K562 (cell line): ENCODE measurements at regions not wholly inside any gene's neighbourhood (a gene's known extent, or its start where the extent isn't known, plus 50 kb on each side); places are given as distances from the start of the nearest gene placed in this dataset.

Experiments
- ATAC-seq: fragments of 200-7000 bp; cut with Tn5 transposase; 3 replicates; pipeline ENCODE4 v1.9.1; 2020; ENCODE audit warnings: moderate library complexity
- BruUV-seq: library from RNA; stranded (reverse); fragments of 400-500 nt; replicated peaks from 2 replicates; lab custom pipeline; 2021; lab: Mats Ljungman, UMichigan
- CTCF ChIA-PET: fragments of 300-600 bp; formaldehyde crosslinking; extraction: SDS; loops from one replicate; lab custom pipeline; 2021; ENCODE audit warnings: low intra/inter-chr PET ratio; lab: Yijun Ruan, JAX
- POLR2A ChIA-PET: fragments of 300-600, 350-650 bp; sonication (Branson Sonifier 250); formaldehyde crosslinking; extraction: SDS; loops from one replicate; lab custom pipeline; 2021; ENCODE audit warnings: antibody characterized with exemption, inconsistent platforms; lab: Yijun Ruan, JAX
- DNase-seq, 4 experiments: peaks; one replicate each; pipeline versions ENCODE4 v3.0.0 to v3.0.0-alpha.2; 2011 to 2018; ENCODE audit warnings: low spot score in 3 of 4, mixed read lengths in 3 of 4; ENCODE audit errors: extremely low read depth in 1 of 4
- FAIRE-seq: peaks from 2 replicates; lab custom pipeline; 2011; peaks lifted over from hg19 to GRCh38; lab: Jason Lieb, UNC
- H2AFZ ChIP-seq: 2 replicates; pipeline ENCODE4 v1.6.0; 2011; ENCODE audit warnings: low read depth, low read length, control low read depth, inconsistent platforms
- H3K27ac ChIP-seq: fragments of 200-600 bp; 3 replicates; pipeline ENCODE4 v1.8.0; 2011; ENCODE audit warnings: low read depth, mild to moderate bottlenecking, control low read depth, inconsistent platforms, low read length, moderate library complexity, mixed read lengths; ENCODE audit errors: extremely low read depth
- H3K27me3 ChIP-seq, 2 experiments: fragments of 300-600 bp in 1 of 2; 2 replicates in 1 of 2; 3 replicates in 1 of 2; pipeline versions ENCODE4 v1.6.0 to v1.8.0; 2011; ENCODE audit warnings: inconsistent platforms in 2 of 2, low read length in 2 of 2, mild to moderate bottlenecking in 1 of 2, mixed read lengths in 1 of 2, moderate library complexity in 1 of 2; ENCODE audit not compliant: control insufficient read depth in 2 of 2, insufficient read depth in 2 of 2
- H3K36me3 ChIP-seq: fragments of 300-600 bp; 3 replicates; pipeline ENCODE4 v1.8.0; 2011; ENCODE audit warnings: mild to moderate bottlenecking, low read length, inconsistent platforms; ENCODE audit not compliant: control insufficient read depth, insufficient read depth
- H3K4me1 ChIP-seq, 2 experiments: fragments of 200-600 bp in 1 of 2; replicated peaks in 1 of 2; 2 replicates in 1 of 2; 3 replicates in 1 of 2; pipeline versions ENCODE4 v1.5.1 to v1.8.0; 2011; ENCODE audit warnings: inconsistent platforms in 2 of 2, low read length in 2 of 2, mild to moderate bottlenecking in 1 of 2, mixed read lengths in 1 of 2, moderate library complexity in 1 of 2; ENCODE audit not compliant: control insufficient read depth in 2 of 2, insufficient read depth in 2 of 2
- H3K4me2 ChIP-seq: 2 replicates; pipeline ENCODE4 v1.6.1; 2011; ENCODE audit warnings: low read length, control low read depth, inconsistent platforms, mixed read lengths; ENCODE audit not compliant: insufficient read depth
- H3K4me3 ChIP-seq: fragments of 200-600 bp; sonication (generic), shearing (Covaris generic); 2 replicates; pipeline ENCODE4 v1.5.1; 2016; ENCODE audit warnings: control low read depth, inconsistent platforms
- H3K79me2 ChIP-seq: fragments of 200-600 bp; 3 replicates; pipeline ENCODE4 v1.8.0; 2011; ENCODE audit warnings: low read length, inconsistent platforms; ENCODE audit not compliant: control insufficient read depth, insufficient read depth
- H3K9ac ChIP-seq, 2 experiments: 2 replicates each; pipeline versions ENCODE4 v1.6.0 to v1.6.1; 2011; ENCODE audit warnings: low read depth in 2 of 2, low read length in 2 of 2, control low read depth in 1 of 2, inconsistent platforms in 1 of 2, mild to moderate bottlenecking in 1 of 2, mixed read lengths in 1 of 2; ENCODE audit not compliant: insufficient read depth in 1 of 2
- H3K9me1 ChIP-seq: one replicate; pipeline ENCODE4 v1.6.0; 2011; ENCODE audit warnings: inconsistent platforms, mild to moderate bottlenecking, low read length, moderate library complexity; ENCODE audit not compliant: control insufficient read depth, insufficient read depth
- H3K9me3 ChIP-seq: replicated peaks from 2 replicates; pipeline ENCODE4 v1.5.1; 2011; ENCODE audit warnings: low read depth, low read length, inconsistent platforms; ENCODE audit not compliant: control insufficient read depth, insufficient read depth
- H4K20me1 ChIP-seq: replicated peaks from 2 replicates; pipeline ENCODE4 v1.6.1; 2011; ENCODE audit warnings: low read length, inconsistent platforms, mixed read lengths; ENCODE audit not compliant: control insufficient read depth, insufficient read depth
- FOXA3 ChIP-seq, 2 experiments: fragments of 450-650 bp in 1 of 2; sonication (generic) in 1 of 2; formaldehyde crosslinking; IDR thresholded peaks in 1 of 2; conservative IDR thresholded peaks in 1 of 2; 2 replicates each; pipeline versions ENCODE4 v1.4.0 to v1.8.0; 2020 to 2022; ENCODE audit warnings: mild to moderate bottlenecking in 2 of 2, missing genetic modification reagents in 1 of 2
- HSF4 ChIP-seq: fragments of 250-450 bp; sonication (Bioruptor Pico); IDR thresholded peaks from 2 replicates; pipeline ENCODE4 v2.1.2; 2022; ENCODE audit warnings: mild to moderate bottlenecking, moderate library complexity, borderline replicate concordance
- MTA1 ChIP-seq: fragments of 450-650 bp; IDR thresholded peaks from 2 replicates; pipeline ENCODE4 v1.6.1; 2017; ENCODE audit warnings: borderline replicate concordance
- NEUROD1 ChIP-seq: fragments of 150-350 bp; IDR thresholded peaks from 2 replicates; pipeline ENCODE4 v1.6.1; 2014; ENCODE audit warnings: borderline replicate concordance, low read length, low read depth; ENCODE audit not compliant: partially characterized antibody
- PTBP1 ChIP-seq: fragments of 200-400 bp; formaldehyde crosslinking; IDR thresholded peaks from 2 replicates; pipeline ENCODE4 v1.6.1; 2017; ENCODE audit warnings: low read depth, low read length
- SMAD4 ChIP-seq: fragments of 250-450 bp; sonication (Bioruptor Pico); conservative IDR thresholded peaks from 2 replicates; pipeline ENCODE4 v1.8.0; 2021; ENCODE audit warnings: inconsistent platforms, mild to moderate bottlenecking, moderate library complexity
- YBX1 ChIP-seq: fragments of 450-650 bp; IDR thresholded peaks from 2 replicates; pipeline ENCODE4 v1.7.1; 2016; ENCODE audit warnings: mild to moderate bottlenecking
- ZBTB43 ChIP-seq: sonication (generic); formaldehyde crosslinking; IDR thresholded peaks from 2 replicates; pipeline ENCODE4 v1.8.0; 2023; ENCODE audit warnings: mild to moderate bottlenecking, missing genetic modification reagents
- ZNF512 ChIP-seq: IDR thresholded peaks from 2 replicates; pipeline ENCODE4 v1.6.1; 2016; ENCODE audit warnings: missing genetic modification characterization, missing compliant biosample characterization
- ZNF740 ChIP-seq, 3 experiments: fragments of 200-800 bp in 1 of 3; sonication (Bioruptor generic) in 1 of 3; sonication (generic) in 1 of 3; formaldehyde crosslinking in 1 of 3; IDR thresholded peaks; 2 replicates each; pipeline versions ENCODE4 v1.6.1 to v1.8.0; 2016 to 2022; ENCODE audit warnings: mild to moderate bottlenecking in 2 of 3, missing compliant biosample characterization in 2 of 3, missing genetic modification characterization in 2 of 3, missing genetic modification reagents in 1 of 3
- WGBS: fragments of 100-300 bp; shearing (Covaris generic); methylation state at CpG from one replicate; pipeline ENCODE4 v1.1.6; 2016; ENCODE audit warnings: low coverage, mixed read lengths; ENCODE audit not compliant: insufficient coverage; ENCODE audit errors: missing lambda C conversion rate; 5-methylcytosine and 5-hydroxymethylcytosine counted together
- in situ Hi-C: fragments of 300-500 bp; cut with MboI; formaldehyde crosslinking; loops from 4 replicates; pipeline ENCODE4 v1.15.0; 2018; ENCODE audit warnings: inconsistent platforms, mixed read lengths
- intact Hi-C: fragments of 100-400 bp; cut with micrococcal nuclease; formaldehyde crosslinking; loops from 2 replicates; pipeline ENCODE4 v1.14.2; 2022

GRCh38 chrX:11053351-11053750 is 57.8 kb upstream of the HCCS start:
- ChIA-PET CTCF (no interaction called here), POLR2A (no interaction called here)
- DNase-seq: no peak

GRCh38 chrX:11056322-11057176 is 54.6 kb upstream of the HCCS start:
- Histone ChIP-seq H3K4me1 (no peaks in the 10 kb centered on the region), H3K79me2 (no peaks in the 10 kb centered on the region), H3K9me1 (no peaks in the 10 kb centered on the region), H3K4me3 (no peak overlapping the region), H3K9ac (no peak overlapping the region), H3K36me3 (no peaks in the 10 kb centered on the region), H2AFZ (no peak overlapping the region), H3K4me2 (no peak overlapping the region), H4K20me1 (no peaks in the 10 kb centered on the region), H3K9me3 (no peaks in the 10 kb centered on the region), H3K27ac (no peak overlapping the region), H3K27me3 (no peaks in the 10 kb centered on the region)
- in situ Hi-C loops: no loop called here
- ATAC-seq: no peak
- intact Hi-C loops: no loop called here
- no peak for FAIRE-seq
- ChIA-PET POLR2A (interaction anchor here (0.6 kb wide), 2 partner anchors 50 to 266 kb away, joined by 3 read pairs; no protein-coding TSS in a partner anchor), CTCF (no interaction called here)
- 12% methylated on average over 2 of the region's 2 CpGs for WGBS
- BruUV-seq: no TSS peak
- no peak for DNase-seq
- TF ChIP-seq FOXA3 (CRISPR knock-in tag; conservative IDR thresholded peaks at IDR 0.05 in 1 of 2, IDR thresholded peaks at IDR 0.05 in 1 of 2): no peak
- TF ChIP-seq MTA1: no peak
- TF ChIP-seq ZBTB43 (CRISPR knock-in tag): no peak
- no peak for TF ChIP-seq ZNF512
- TF ChIP-seq SMAD4 (CRISPR knock-in tag): no peak
- TF ChIP-seq YBX1: no peak
- TF ChIP-seq HSF4: no peak
- no peak for TF ChIP-seq NEUROD1

More at GRCh38 chrX:11053351-11053750, 57.8 kb upstream of the HCCS start:
- no peak for TF ChIP-seq ZNF740 (CRISPR knock-in tag; IDR thresholded peaks at IDR 0.05)
- TF ChIP-seq ZNF740 (tag; IDR thresholded peaks at IDR 0.05): no peak
- TF ChIP-seq PTBP1: no peak
- Histone ChIP-seq H3K4me2 (no peak overlapping the region), H3K4me1 (no peaks in the 10 kb centered on the region), H3K9me1 (no peaks in the 10 kb centered on the region), H3K9ac (no peak overlapping the region), H3K27ac (no peak overlapping the region), H3K36me3 (no peaks in the 10 kb centered on the region), H2AFZ (no peak overlapping the region), H3K9me3 (no peaks in the 10 kb centered on the region), H3K27me3 (no peaks in the 10 kb centered on the region), H3K79me2 (no peaks in the 10 kb centered on the region), H3K4me3 (no peak overlapping the region), H4K20me1 (no peaks in the 10 kb centered on the region)
- BruUV-seq: no TSS peak
- intact Hi-C loops: no loop called here
- no peak for FAIRE-seq
- ATAC-seq: no peak
- in situ Hi-C loops: no loop called here
